HCT116 (cell line): ENCODE measurements at regions not wholly inside any gene's neighbourhood (a gene's known extent, or its start where the extent isn't known, plus 50 kb on each side); places are given as distances from the start of the nearest gene placed in this dataset.

ENCODE experiments used
- ATAC-seq: fragments of 200-7000 bp; cut with Tn5 transposase; 2 replicates; pipeline ENCODE4 v1.9.1; 2020; ENCODE audit warnings: mild to moderate bottlenecking, moderate library complexity
- BruUV-seq: library from RNA; stranded (reverse); fragments of 400-500 nt; replicated peaks from 2 replicates; lab custom pipeline; 2021; lab: Mats Ljungman, UMichigan
- CTCF ChIA-PET: fragments of 300-600 bp; sonication (Branson Sonifier 250); formaldehyde crosslinking; loops from one replicate; lab custom pipeline; 2021; ENCODE audit warnings: antibody characterized with exemption; lab: Charles Lee
- POLR2A ChIA-PET: fragments of 300-600, 350-600 bp; sonication (Branson Sonifier 250); formaldehyde crosslinking; loops from one replicate; lab custom pipeline; 2021; ENCODE audit warnings: antibody characterized with exemption; lab: Charles Lee
- RAD21 ChIA-PET, 2 experiments: fragments of 300-600 bp; sonication (Branson Sonifier 250); formaldehyde crosslinking; loops; one replicate each; lab custom pipeline; 2023; ENCODE audit warnings: low total read pairs in 2 of 2; ENCODE audit not compliant: uncharacterized antibody in 2 of 2, unreplicated experiment in 2 of 2, low non-redundant PET in 1 of 2; lab: Charles Lee
- DNase-seq: peaks from one replicate; pipeline ENCODE4 v3.0.0-alpha.2; 2010; ENCODE audit warnings: low read depth, low spot score
- H2AFZ ChIP-seq: fragments of 200-600 bp; shearing (Covaris generic), sonication (generic); 2 replicates; pipeline ENCODE4 v1.6.1; 2017; ENCODE audit warnings: low read depth, mixed run types, mixed read lengths, antibody characterized with exemption, low read length; ENCODE audit not compliant: poor library complexity, severe bottlenecking
- H3K27ac ChIP-seq: 2 replicates; pipeline ENCODE4 v1.5.1; 2012; ENCODE audit warnings: low read depth, low read length
- H3K27me3 ChIP-seq: fragments of 200-600 bp; sonication (generic); 2 replicates; pipeline ENCODE4 v1.6.1; 2016; ENCODE audit warnings: mixed run types, low read length, mixed read lengths; ENCODE audit not compliant: insufficient read depth
- H3K36me3 ChIP-seq, 2 experiments: fragments of 200-500 bp in 1 of 2; fragments of 200-600 bp in 1 of 2; sonication (Bioruptor generic) in 1 of 2; sonication (generic) in 1 of 2; 2 replicates each; pipeline versions ENCODE4 v1.5.1 to v1.6.1; 2014 to 2016; ENCODE audit warnings: low read length in 2 of 2, inconsistent platforms in 1 of 2, mixed read lengths in 1 of 2, mixed run types in 1 of 2; ENCODE audit not compliant: insufficient read depth in 2 of 2, control insufficient read depth in 1 of 2
- H3K4me1 ChIP-seq, 2 experiments: fragments of 200-600 bp in 1 of 2; sonication (generic) in 1 of 2; 2 replicates each; pipeline versions ENCODE4 v1.5.1 to v1.6.1; 2012 to 2017; ENCODE audit warnings: low read length in 2 of 2, inconsistent platforms in 1 of 2, mild to moderate bottlenecking in 1 of 2, mixed read lengths in 1 of 2, mixed run types in 1 of 2, moderate library complexity in 1 of 2; ENCODE audit not compliant: insufficient read depth in 2 of 2, control insufficient read depth in 1 of 2
- H3K4me2 ChIP-seq: fragments of 200-600 bp; sonication (generic); 2 replicates; pipeline ENCODE4 v1.6.1; 2017; ENCODE audit warnings: mixed run types, low read length, mixed read lengths
- H3K4me3 ChIP-seq, 2 experiments: fragments of 200-600 bp in 1 of 2; sonication (generic) in 1 of 2; replicated peaks in 1 of 2; 2 replicates each; pipeline ENCODE4 v1.5.1; 2011 to 2016; ENCODE audit warnings: low read length in 2 of 2, control low read depth in 1 of 2, low read depth in 1 of 2, mild to moderate bottlenecking in 1 of 2, mixed read lengths in 1 of 2, mixed run types in 1 of 2
- H3K79me2 ChIP-seq: fragments of 200-600 bp; sonication (generic); 2 replicates; pipeline ENCODE4 v1.6.1; 2017; ENCODE audit warnings: mild to moderate bottlenecking, mixed run types, low read length, moderate library complexity, mixed read lengths; ENCODE audit not compliant: insufficient read depth
- H3K9ac ChIP-seq: fragments of 200-600 bp; sonication (generic); 2 replicates; pipeline ENCODE4 v1.6.1; 2016; ENCODE audit warnings: low read length, mixed read lengths
- H3K9me2 ChIP-seq: fragments of 200-600 bp; sonication (generic), shearing (Covaris generic); 2 replicates; pipeline ENCODE4 v1.6.1; 2017; ENCODE audit warnings: mixed run types, mild to moderate bottlenecking, moderate library complexity; ENCODE audit not compliant: insufficient read depth
- H3K9me3 ChIP-seq, 2 experiments: fragments of 200-500 bp in 1 of 2; fragments of 200-600 bp in 1 of 2; sonication (Bioruptor generic) in 1 of 2; sonication (generic) in 1 of 2; 2 replicates each; pipeline ENCODE4 v1.6.1; 2014 to 2017; ENCODE audit warnings: low read length in 2 of 2, mixed read lengths in 2 of 2, inconsistent platforms in 1 of 2, low read depth in 1 of 2, mild to moderate bottlenecking in 1 of 2, mixed run types in 1 of 2, moderate library complexity in 1 of 2; ENCODE audit not compliant: control insufficient read depth in 1 of 2, insufficient read depth in 1 of 2
- H4K20me1 ChIP-seq: fragments of 200-600 bp; sonication (generic), shearing (Covaris generic); 2 replicates; pipeline ENCODE4 v1.6.1; 2017; ENCODE audit warnings: mixed run types, mild to moderate bottlenecking, moderate library complexity; ENCODE audit not compliant: insufficient read depth
- CBX3 ChIP-seq: IDR thresholded peaks from 2 replicates; pipeline ENCODE4 v1.6.1; 2012; ENCODE audit warnings: low read depth
- CEBPB ChIP-seq: IDR thresholded peaks from 2 replicates; pipeline ENCODE4 v1.6.1; 2012; ENCODE audit warnings: low read depth
- CTCF ChIP-seq, 3 experiments: fragments of 200-600 bp in 1 of 3; sonication (generic) in 1 of 3; IDR thresholded peaks in 2 of 3; conservative IDR thresholded peaks in 1 of 3; 2 replicates each; pipeline ENCODE4 v1.5.1; 2012 to 2017; ENCODE audit warnings: low read depth in 2 of 3, low read length in 2 of 3, antibody characterized with exemption in 1 of 3, borderline replicate concordance in 1 of 3, control low read depth in 1 of 3, mild to moderate bottlenecking in 1 of 3, mixed read lengths in 1 of 3, mixed run types in 1 of 3, moderate library complexity in 1 of 3; ENCODE audit not compliant: insufficient read depth in 1 of 3
- EGR1 ChIP-seq: IDR thresholded peaks from 2 replicates; pipeline ENCODE4 v1.6.1; 2012; ENCODE audit warnings: low read depth
- EZH2 ChIP-seq: fragments of 200-600 bp; sonication (generic); IDR thresholded peaks from 2 replicates; pipeline ENCODE4 v1.6.1; 2017; ENCODE audit warnings: antibody characterized with exemption, mixed run types
- MAX ChIP-seq: IDR thresholded peaks from 2 replicates; pipeline ENCODE4 v1.6.1; 2012
- POLR2A ChIP-seq: IDR thresholded peaks from 2 replicates; pipeline ENCODE4 v1.7.0; 2011; ENCODE audit warnings: borderline replicate concordance; ENCODE audit not compliant: insufficient read depth, insufficient read length; ENCODE audit errors: extremely low read depth
- POLR2AphosphoS5 ChIP-seq: IDR thresholded peaks from 2 replicates; pipeline ENCODE4 v1.6.1; 2011; ENCODE audit warnings: mild to moderate bottlenecking, low read depth, low read length, moderate library complexity
- RAD21 ChIP-seq: IDR thresholded peaks from 2 replicates; pipeline ENCODE4 v1.6.1; 2012; ENCODE audit warnings: low read depth, mild to moderate bottlenecking
- REST ChIP-seq: IDR thresholded peaks from 2 replicates; pipeline ENCODE4 v1.6.1; 2012; ENCODE audit warnings: low read depth
- SIN3A ChIP-seq: IDR thresholded peaks from 2 replicates; pipeline ENCODE4 v1.6.1; 2012; ENCODE audit warnings: low read depth
- SP1 ChIP-seq: IDR thresholded peaks from 2 replicates; pipeline ENCODE4 v1.6.1; 2012; ENCODE audit warnings: low read depth
- YY1 ChIP-seq: IDR thresholded peaks from 2 replicates; pipeline ENCODE4 v1.6.1; 2011; ENCODE audit warnings: low read length, low read depth, moderate library complexity, mild to moderate bottlenecking; ENCODE audit not compliant: insufficient replicate concordance; ENCODE audit errors: extremely low read depth
- ZBTB33 ChIP-seq: IDR thresholded peaks from 2 replicates; pipeline ENCODE4 v1.6.1; 2011; ENCODE audit warnings: mild to moderate bottlenecking, low read length, moderate library complexity; ENCODE audit not compliant: insufficient replicate concordance; ENCODE audit errors: extremely low read depth
- ZFX ChIP-seq: fragments of 450-650 bp; IDR thresholded peaks from 2 replicates; pipeline ENCODE4 v1.6.1; 2017
- ZNF274 ChIP-seq: fragments of 200-500 bp; sonication (Bioruptor generic); IDR thresholded peaks from 2 replicates; pipeline ENCODE4 v1.6.1; 2014; ENCODE audit warnings: mild to moderate bottlenecking, low read depth, low read length, inconsistent platforms
- intact Hi-C: fragments of 100-400 bp; cut with micrococcal nuclease; formaldehyde crosslinking; loops from 2 replicates; pipeline ENCODE4 v1.10.0; 2022

GRCh38 chr1:14302025-14302424, 296.5 kb upstream of the KAZN start:
- RAD21 ChIA-PET: no interaction called here
- H3K4me3 ChIP-seq: no peak overlapping the region
- H2AFZ ChIP-seq: no peak overlapping the region
- H3K9me3 ChIP-seq: no peaks in the 10 kb centered on the region
- POLR2A ChIA-PET: no interaction called here
- no peaks in the 10 kb centered on the region for H3K9me2 ChIP-seq
- intact Hi-C loops: no loop called here
- H3K27me3 ChIP-seq: peaks cover 24% of the 10 kb centered on the region
- no peaks in the 10 kb centered on the region for H3K36me3 ChIP-seq
- no peak for TF ChIP-seq EGR1
- TF ChIP-seq SIN3A: no peak
- no peak for TF ChIP-seq EZH2
- no peak for TF ChIP-seq CBX3
- TF ChIP-seq ZFX: no peak
- TF ChIP-seq POLR2A: no peak
- TF ChIP-seq ZBTB33: no peak
- TF ChIP-seq POLR2AphosphoS5: no peak
- no peak for TF ChIP-seq YY1
- no peak for TF ChIP-seq CEBPB
- TF ChIP-seq RAD21: no peak
- TF ChIP-seq ZNF274: no peak
- TF ChIP-seq SP1: no peak
- no peak for TF ChIP-seq REST
- no peak for TF ChIP-seq MAX
- no peak for TF ChIP-seq CTCF (IDR thresholded peaks at IDR 0.05 in 2 of 3, conservative IDR thresholded peaks at IDR 0.05 in 1 of 3; ENCODE audit: borderline replicate concordance in 1 of 3, insufficient read depth in 1 of 3, low read depth in 2 of 3, low read length in 2 of 3)
- TF ChIP-seq, all 23 proteins: peak for 0
- ATAC-seq (no peak), DNase-seq (no peak)
- Histone ChIP-seq H3K79me2 (no peaks in the 10 kb centered on the region), H3K27ac (no peak overlapping the region), H3K4me2 (no peak overlapping the region), H3K9ac (no peak overlapping the region), H4K20me1 (no peaks in the 10 kb centered on the region), H3K4me1 (no peaks in the 10 kb centered on the region)
- CTCF ChIA-PET: no interaction called here
- no TSS peak for BruUV-seq
